CD14-positive monocyte (primary cell): ENCODE measurements at regions not wholly inside any gene's neighbourhood (a gene's known extent, or its start where the extent isn't known, plus 50 kb on each side); places are given as distances from the start of the nearest gene placed in this dataset.

ENCODE experiments used
- DNase-seq, 3 donors: peaks; one replicate each; pipeline ENCODE4 v3.0.0-alpha.2; 2011 to 2022
- H2AFZ ChIP-seq: 2 replicates; pipeline ENCODE4 v1.6.0; 2012; ENCODE audit warnings: mild to moderate bottlenecking, low read depth, low read length, inconsistent platforms; ENCODE audit not compliant: insufficient read depth, poor library complexity, severe bottlenecking
- H3K27ac ChIP-seq, 2 donors: 1 replicate in 1 of 2; 2 replicates in 1 of 2; pipeline ENCODE4 v1.5.1; 2012 to 2013; ENCODE audit warnings: low read length in 2 of 2, control low read depth in 1 of 2, inconsistent platforms in 1 of 2, low read depth in 1 of 2, mild to moderate bottlenecking in 1 of 2
- H3K27me3 ChIP-seq, 2 donors: one replicate each; pipeline versions ENCODE4 v1.6.0 to v1.6.1; 2011 to 2013; ENCODE audit warnings: low read length in 2 of 2; ENCODE audit not compliant: control insufficient read depth in 2 of 2, insufficient read depth in 2 of 2
- H3K36me3 ChIP-seq, 2 donors: replicated peaks in 1 of 2; 1 replicate in 1 of 2; 2 replicates in 1 of 2; pipeline versions ENCODE4 v1.5.1 to v1.6.1; 2012 to 2013; ENCODE audit warnings: low read length in 2 of 2, control low read depth in 1 of 2, inconsistent platforms in 1 of 2, mild to moderate bottlenecking in 1 of 2; ENCODE audit not compliant: insufficient read depth in 2 of 2, control insufficient read depth in 1 of 2
- H3K4me1 ChIP-seq, 2 donors: 1 replicate in 1 of 2; 2 replicates in 1 of 2; pipeline versions ENCODE4 v1.5.1 to v1.6.1; 2012 to 2013; ENCODE audit warnings: low read length in 2 of 2, control low read depth in 1 of 2, inconsistent platforms in 1 of 2, mild to moderate bottlenecking in 1 of 2, moderate library complexity in 1 of 2; ENCODE audit not compliant: insufficient read depth in 2 of 2, control insufficient read depth in 1 of 2
- H3K4me2 ChIP-seq: replicated peaks from 2 replicates; pipeline ENCODE3; 2012; ENCODE audit warnings: low read length, moderate library complexity, mild to moderate bottlenecking; ENCODE audit not compliant: poor library complexity, severe bottlenecking; ENCODE audit errors: extremely low read depth
- H3K4me3 ChIP-seq, 3 experiments: fragments of 200-600 bp in 1 of 3; sonication (generic) in 1 of 3; replicated peaks in 1 of 3; 1 replicate in 2 of 3; 2 replicates in 1 of 3; pipeline ENCODE4 v1.5.1; 2011 to 2013; ENCODE audit warnings: low read length in 3 of 3, mild to moderate bottlenecking in 3 of 3, control low read depth in 2 of 3, low read depth in 2 of 3, inconsistent platforms in 1 of 3, moderate library complexity in 1 of 3
- H3K79me2 ChIP-seq: 2 replicates; pipeline ENCODE4 v1.6.0; 2012; ENCODE audit warnings: mild to moderate bottlenecking, control low read depth, inconsistent platforms, low read length, moderate library complexity; ENCODE audit not compliant: insufficient read depth
- H3K9ac ChIP-seq: 2 replicates; pipeline ENCODE4 v1.6.0; 2017; ENCODE audit warnings: low read length, mild to moderate bottlenecking; ENCODE audit not compliant: insufficient read depth, poor library complexity, severe bottlenecking
- H3K9me3 ChIP-seq, 2 donors: replicated peaks in 1 of 2; 1 replicate in 1 of 2; 2 replicates in 1 of 2; pipeline versions ENCODE4 v1.5.1 to v1.6.1; 2012 to 2013; ENCODE audit warnings: low read length in 2 of 2, control low read depth in 1 of 2; ENCODE audit not compliant: control insufficient read depth in 1 of 2, insufficient read depth in 1 of 2
- H4K20me1 ChIP-seq: 2 replicates; pipeline ENCODE4 v1.6.0; 2012; ENCODE audit warnings: mild to moderate bottlenecking, low read length, control low read depth, moderate library complexity; ENCODE audit not compliant: insufficient read depth
- H3K27ac Mint-ChIP-seq, 7 donors: one replicate each; pipeline ENCODE4 v1.8.0; 2020; ENCODE audit warnings: mild to moderate bottlenecking in 7 of 7, mixed read lengths in 7 of 7, moderate library complexity in 6 of 7, inconsistent platforms in 2 of 7
- H3K27me3 Mint-ChIP-seq, 3 donors: one replicate each; pipeline ENCODE4 v1.8.0; 2021 to 2022; ENCODE audit warnings: low read depth in 3 of 3, mild to moderate bottlenecking in 3 of 3, mixed read lengths in 3 of 3, moderate library complexity in 3 of 3, inconsistent platforms in 1 of 3
- H3K36me3 Mint-ChIP-seq, 2 donors: one replicate each; pipeline ENCODE4 v1.8.0; 2020; ENCODE audit warnings: mixed read lengths in 2 of 2, inconsistent platforms in 1 of 2, mild to moderate bottlenecking in 1 of 2
- H3K4me1 Mint-ChIP-seq: one replicate; pipeline ENCODE4 v1.8.0; 2020; ENCODE audit warnings: mild to moderate bottlenecking, mixed read lengths
- H3K4me3 Mint-ChIP-seq, 2 donors: one replicate each; pipeline ENCODE4 v1.8.0; 2020; ENCODE audit warnings: mild to moderate bottlenecking in 2 of 2, mixed read lengths in 2 of 2, moderate library complexity in 1 of 2
- H3K9me3 Mint-ChIP-seq, 7 donors: one replicate each; pipeline ENCODE4 v1.8.0; 2020 to 2022; ENCODE audit warnings: mixed read lengths in 7 of 7, mild to moderate bottlenecking in 6 of 7, moderate library complexity in 6 of 7, inconsistent platforms in 2 of 7
- CTCF ChIP-seq: fragments of 200-600 bp; IDR thresholded peaks from one replicate; pipeline ENCODE4 v1.8.0; 2022; ENCODE audit warnings: antibody characterized with exemption, mild to moderate bottlenecking
- WGBS: methylation state at CpG from one replicate; pipeline ENCODE4 v1.1.5; 2013; ENCODE audit warnings: missing lambda C conversion rate; ENCODE audit not compliant: insufficient coverage; 5-methylcytosine and 5-hydroxymethylcytosine counted together
- intact Hi-C, 2 donors: fragments of 100-400 bp; cut with micrococcal nuclease; formaldehyde crosslinking; loops; one replicate each; pipeline versions ENCODE4 v1.15.0 to v1.15.1; 2023

GRCh38 chr15:36389107-36389506 lies 190.3 kb upstream of the CDIN1 start:
- no peaks in the 10 kb centered on the region for H4K20me1 ChIP-seq
- H3K9me3 ChIP-seq, result peaks cover 0 to 11% of the 10 kb centered on the region in 2 donors
- no peaks in the 10 kb centered on the region for H3K79me2 ChIP-seq
- Mint-ChIP-seq H3K4me3 (no peak overlapping the region), H3K36me3 (no peaks in the 10 kb centered on the region), H3K27ac (no peak overlapping the region), H3K27me3 (no peaks in the 10 kb centered on the region), H3K9me3 (peaks cover 0 to 16% (median 7%) of the 10 kb centered on the region in 7 donors), H3K4me1 (no peaks in the 10 kb centered on the region)
- no peak for TF ChIP-seq CTCF
- no peaks in the 10 kb centered on the region for H3K36me3 ChIP-seq
- no peak overlapping the region for H3K4me2 ChIP-seq
- H2AFZ ChIP-seq, result no peak overlapping the region
- DNase-seq, result no peak
- H3K27ac ChIP-seq, result no peak overlapping the region
- no peak overlapping the region for H3K9ac ChIP-seq
- intact Hi-C loops, result no loop called here
- H3K4me3 ChIP-seq, result no peak overlapping the region
- no peaks in the 10 kb centered on the region for H3K4me1 ChIP-seq
- H3K27me3 ChIP-seq, result no peaks in the 10 kb centered on the region

- DNase-seq, result no peak
- no peak overlapping the region for H3K27ac ChIP-seq
- no peaks in the 10 kb centered on the region for H3K4me1 ChIP-seq
- intact Hi-C loops, result no loop called here
- H3K36me3 ChIP-seq, result no peaks in the 10 kb centered on the region
- H2AFZ ChIP-seq, result no peak overlapping the region
- H3K27me3 ChIP-seq, result no peaks in the 10 kb centered on the region
- Mint-ChIP-seq H3K27me3 (no peaks in the 10 kb centered on the region), H3K4me1 (no peaks in the 10 kb centered on the region), H3K4me3 (no peak overlapping the region), H3K9me3 (peaks cover 0 to 11% (median 6%) of the 10 kb centered on the region in 7 donors), H3K36me3 (no peaks in the 10 kb centered on the region), H3K27ac (no peak overlapping the region)
- H3K9me3 ChIP-seq, result peaks cover 0 to 6% of the 10 kb centered on the region in 2 donors
- H3K79me2 ChIP-seq, result no peaks in the 10 kb centered on the region
- H4K20me1 ChIP-seq, result no peaks in the 10 kb centered on the region
- no CpG with 5 or more reads among the region's 2 CpGs for WGBS
- TF ChIP-seq CTCF, result no peak
- no peak overlapping the region for H3K4me2 ChIP-seq
- H3K4me3 ChIP-seq, result no peak overlapping the region
- H3K9ac ChIP-seq, result no peak overlapping the region
Measured at GRCh38 chr15:36390491-36390890, 188.9 kb upstream of the CDIN1 start.
